ENCODE measurements at regions not wholly inside any gene's neighbourhood (a gene's known extent, or its start where the extent isn't known, plus 50 kb on each side); places are given as distances from the start of the nearest gene placed in this dataset.

DNA sequence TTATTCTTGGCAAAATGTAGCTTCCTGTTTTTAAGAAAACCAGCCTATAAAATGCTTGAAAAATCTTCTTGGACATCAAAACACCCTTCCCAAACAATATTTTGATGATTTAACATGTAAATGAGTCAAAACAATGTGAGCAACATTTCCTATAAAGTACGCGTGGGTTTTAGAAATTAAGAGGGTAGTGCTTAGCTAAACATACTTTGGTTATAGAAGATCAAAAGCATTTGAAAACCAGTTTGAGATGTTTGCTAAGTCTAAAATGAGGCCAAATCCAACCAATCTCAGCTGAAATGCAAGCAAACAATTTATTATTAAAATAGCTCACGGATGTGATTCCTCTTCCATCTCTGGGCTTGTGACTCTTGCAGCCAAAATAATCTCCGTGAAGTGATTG is 350.4 kb downstream of the TGFB2 start:
- Histone ChIP-seq H2AFZ (ENCODE audit: low read length) (no peak overlapping the region), H3K36me3 (replicated peaks; ENCODE audit: insufficient read depth, low read length) (no peaks in the 10 kb centered on the region), H3K27me3 (replicated peaks; ENCODE audit: insufficient read depth, low read length) (no peaks in the 10 kb centered on the region), H3K4me3 (ENCODE audit: low read length) (no peak overlapping the region), H3K27ac (ENCODE audit: low read length) (no peak overlapping the region), H4K20me1 (ENCODE audit: insufficient read depth, low read length) (no peaks in the 10 kb centered on the region), H3K9me3 (replicated peaks; ENCODE audit: insufficient read depth, low read length) (no peaks in the 10 kb centered on the region), H3K9ac (ENCODE audit: low read length) (no peak overlapping the region), H3K4me2 (ENCODE audit: low read depth, low read length) (no peak overlapping the region), H3K9me2 (replicated peaks; ENCODE audit: insufficient read depth, low read length) (no peaks in the 10 kb centered on the region), H3F3A (ENCODE audit: insufficient read depth, low read length) (no peaks in the 10 kb centered on the region), H3K79me2 (ENCODE audit: low read length) (no peaks in the 10 kb centered on the region), H3K4me1 (ENCODE audit: low read length) (no peaks in the 10 kb centered on the region)
- TF ChIP-seq, protein P1, sequence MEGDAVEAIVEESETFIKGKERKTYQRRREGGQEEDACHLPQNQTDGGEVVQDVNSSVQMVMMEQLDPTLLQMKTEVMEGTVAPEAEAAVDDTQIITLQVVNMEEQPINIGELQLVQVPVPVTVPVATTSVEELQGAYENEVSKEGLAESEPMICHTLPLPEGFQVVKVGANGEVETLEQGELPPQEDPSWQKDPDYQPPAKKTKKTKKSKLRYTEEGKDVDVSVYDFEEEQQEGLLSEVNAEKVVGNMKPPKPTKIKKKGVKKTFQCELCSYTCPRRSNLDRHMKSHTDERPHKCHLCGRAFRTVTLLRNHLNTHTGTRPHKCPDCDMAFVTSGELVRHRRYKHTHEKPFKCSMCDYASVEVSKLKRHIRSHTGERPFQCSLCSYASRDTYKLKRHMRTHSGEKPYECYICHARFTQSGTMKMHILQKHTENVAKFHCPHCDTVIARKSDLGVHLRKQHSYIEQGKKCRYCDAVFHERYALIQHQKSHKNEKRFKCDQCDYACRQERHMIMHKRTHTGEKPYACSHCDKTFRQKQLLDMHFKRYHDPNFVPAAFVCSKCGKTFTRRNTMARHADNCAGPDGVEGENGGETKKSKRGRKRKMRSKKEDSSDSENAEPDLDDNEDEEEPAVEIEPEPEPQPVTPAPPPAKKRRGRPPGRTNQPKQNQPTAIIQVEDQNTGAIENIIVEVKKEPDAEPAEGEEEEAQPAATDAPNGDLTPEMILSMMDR (IDR thresholded peaks at IDR 0.05; ENCODE audit: low read length) = no peak
- TF ChIP-seq EZH2 (optimal IDR thresholded peaks at IDR 0.05; ENCODE audit: low read depth, low read length) (no peak), EZH2phosphoT487 (IDR thresholded peaks at IDR 0.05; ENCODE audit: low read length) (no peak)
- no peak for DNase-seq

DNA sequence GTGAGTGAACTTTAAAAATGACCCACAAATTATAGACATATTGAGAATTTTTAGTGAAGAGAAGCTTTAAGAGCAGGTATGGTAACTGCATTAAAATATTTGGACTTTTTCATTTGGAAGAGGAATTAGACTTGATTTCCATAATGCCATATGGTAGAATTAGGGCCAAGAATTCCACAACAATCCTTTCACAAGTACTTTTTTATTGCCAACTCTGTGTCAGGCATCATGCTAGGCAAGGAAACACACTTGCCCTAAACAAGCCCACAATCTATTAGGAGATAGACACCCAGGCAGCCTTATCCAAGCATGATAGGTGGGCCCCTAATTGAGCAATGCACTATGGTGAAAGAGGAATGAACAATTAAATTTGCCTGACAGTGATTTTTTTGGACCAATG is 353.0 kb downstream of the TGFB2 start:
- H3K9ac ChIP-seq (ENCODE audit: low read length) = no peak overlapping the region
- no peak for DNase-seq
- H3K27me3 ChIP-seq (replicated peaks; ENCODE audit: insufficient read depth, low read length) = no peaks in the 10 kb centered on the region

DNA sequence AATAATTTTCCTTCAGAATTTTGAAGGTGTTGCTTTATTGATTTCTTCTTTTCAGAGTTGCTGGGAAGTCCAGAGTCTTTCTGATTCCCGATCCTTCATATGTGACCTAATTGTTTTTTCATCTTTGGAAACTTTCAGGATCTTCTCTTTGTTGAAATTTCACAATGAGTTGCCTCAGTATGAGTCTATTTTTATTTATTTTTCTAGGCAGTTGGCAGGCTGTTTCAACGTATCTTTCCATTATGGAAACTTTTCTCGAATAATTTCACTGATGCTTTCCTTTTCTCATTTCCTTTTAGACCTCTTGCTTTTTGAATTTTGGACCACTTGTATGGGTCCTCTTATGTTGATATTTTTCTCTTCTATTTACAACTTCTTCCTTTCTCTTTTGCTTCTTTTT is 354.3 kb downstream of the TGFB2 start:
- Histone ChIP-seq H3K9me3 (replicated peaks; ENCODE audit: insufficient read depth, low read length) (no peaks in the 10 kb centered on the region), H3K27me3 (replicated peaks; ENCODE audit: insufficient read depth, low read length) (no peaks in the 10 kb centered on the region), H3F3A (ENCODE audit: insufficient read depth, low read length) (no peaks in the 10 kb centered on the region), H3K4me3 (ENCODE audit: low read length) (no peak overlapping the region), H3K4me2 (ENCODE audit: low read depth, low read length) (no peak overlapping the region), H3K9me2 (replicated peaks; ENCODE audit: insufficient read depth, low read length) (no peaks in the 10 kb centered on the region), H3K9ac (ENCODE audit: low read length) (no peak overlapping the region), H4K20me1 (ENCODE audit: insufficient read depth, low read length) (no peaks in the 10 kb centered on the region), H3K4me1 (ENCODE audit: low read length) (no peaks in the 10 kb centered on the region), H3K79me2 (ENCODE audit: low read length) (no peaks in the 10 kb centered on the region), H3K36me3 (replicated peaks; ENCODE audit: insufficient read depth, low read length) (no peaks in the 10 kb centered on the region), H2AFZ (ENCODE audit: low read length) (no peak overlapping the region), H3K27ac (ENCODE audit: low read length) (no peak overlapping the region)
- no peak for DNase-seq
- TF ChIP-seq EZH2phosphoT487 (IDR thresholded peaks at IDR 0.05; ENCODE audit: low read length) = no peak
- TF ChIP-seq, protein P1 (IDR thresholded peaks at IDR 0.05; ENCODE audit: low read length) = no peak
- TF ChIP-seq EZH2 (optimal IDR thresholded peaks at IDR 0.05; ENCODE audit: low read depth, low read length) = no peak

More for the DNA sequence above, 353.0 kb downstream of the TGFB2 start:
- Histone ChIP-seq H3K9me2 (replicated peaks; ENCODE audit: insufficient read depth, low read length) (no peaks in the 10 kb centered on the region), H4K20me1 (ENCODE audit: insufficient read depth, low read length) (no peaks in the 10 kb centered on the region), H2AFZ (ENCODE audit: low read length) (no peak overlapping the region), H3F3A (ENCODE audit: insufficient read depth, low read length) (no peaks in the 10 kb centered on the region), H3K36me3 (replicated peaks; ENCODE audit: insufficient read depth, low read length) (no peaks in the 10 kb centered on the region), H3K4me2 (ENCODE audit: low read depth, low read length) (no peak overlapping the region), H3K79me2 (ENCODE audit: low read length) (no peaks in the 10 kb centered on the region), H3K4me1 (ENCODE audit: low read length) (no peaks in the 10 kb centered on the region), H3K4me3 (ENCODE audit: low read length) (no peak overlapping the region), H3K9me3 (replicated peaks; ENCODE audit: insufficient read depth, low read length) (no peaks in the 10 kb centered on the region), H3K27ac (ENCODE audit: low read length) (no peak overlapping the region)
- TF ChIP-seq, protein P1 (IDR thresholded peaks at IDR 0.05; ENCODE audit: low read length) = no peak
- no peak for TF ChIP-seq EZH2 (optimal IDR thresholded peaks at IDR 0.05; ENCODE audit: low read depth, low read length)
- TF ChIP-seq EZH2phosphoT487 (IDR thresholded peaks at IDR 0.05; ENCODE audit: low read length) = no peak

Data from MM.1S (cell line).